Vagina (tissue), 2 donors: ENCODE measurements at regions not wholly inside any gene's neighbourhood (a gene's known extent, or its start where the extent isn't known, plus 50 kb on each side); places are given as distances from the start of the nearest gene placed in this dataset.

Source experiments
- POLR2A ChIP-seq, 2 donors: fragments of 450-650 bp; IDR thresholded peaks; one replicate each; pipeline ENCODE4 v1.6.1; 2017; ENCODE audit warnings: antibody characterized with exemption in 2 of 2, mild to moderate bottlenecking in 2 of 2, moderate library complexity in 2 of 2
- POLR2AphosphoS5 ChIP-seq, 2 donors: sonication (generic); formaldehyde crosslinking; IDR thresholded peaks; one replicate each; pipeline ENCODE4 v1.9.0; 2017; ENCODE audit warnings: antibody characterized with exemption in 2 of 2, mild to moderate bottlenecking in 2 of 2, low read depth in 1 of 2; ENCODE audit not compliant: insufficient read depth in 1 of 2
- TF ChIP-seq, protein P1 (sequence below), 3 experiments: fragments of 450-650 bp in 2 of 3; fragments of 200-600 bp in 1 of 3; sonication (generic) in 1 of 3; IDR thresholded peaks; one replicate each; pipeline ENCODE4 v1.5.1; 2017 to 2019; ENCODE audit warnings: antibody characterized with exemption in 3 of 3, mild to moderate bottlenecking in 2 of 3, moderate library complexity in 2 of 3

DNA sequence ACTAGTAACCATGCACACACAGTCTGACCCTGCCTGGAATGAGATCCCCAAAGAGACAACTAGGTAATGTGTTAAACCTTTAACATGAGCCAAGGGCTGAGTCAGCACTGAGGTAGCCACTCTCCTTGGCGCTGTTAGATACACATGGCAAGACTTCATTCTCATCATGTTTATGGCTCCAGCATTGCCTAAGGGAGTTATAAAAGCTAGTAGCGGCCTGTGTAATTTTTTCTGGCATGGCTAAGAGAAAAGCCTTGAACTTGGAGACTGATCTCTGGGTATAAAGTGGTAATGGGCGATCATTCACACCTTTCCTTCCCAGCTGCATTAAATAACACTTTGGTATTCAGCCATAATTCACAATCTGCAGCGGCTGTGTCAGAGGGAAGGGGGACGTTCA lies 779.7 kb upstream of the LRRC4C start:
- TF ChIP-seq, protein P1, sequence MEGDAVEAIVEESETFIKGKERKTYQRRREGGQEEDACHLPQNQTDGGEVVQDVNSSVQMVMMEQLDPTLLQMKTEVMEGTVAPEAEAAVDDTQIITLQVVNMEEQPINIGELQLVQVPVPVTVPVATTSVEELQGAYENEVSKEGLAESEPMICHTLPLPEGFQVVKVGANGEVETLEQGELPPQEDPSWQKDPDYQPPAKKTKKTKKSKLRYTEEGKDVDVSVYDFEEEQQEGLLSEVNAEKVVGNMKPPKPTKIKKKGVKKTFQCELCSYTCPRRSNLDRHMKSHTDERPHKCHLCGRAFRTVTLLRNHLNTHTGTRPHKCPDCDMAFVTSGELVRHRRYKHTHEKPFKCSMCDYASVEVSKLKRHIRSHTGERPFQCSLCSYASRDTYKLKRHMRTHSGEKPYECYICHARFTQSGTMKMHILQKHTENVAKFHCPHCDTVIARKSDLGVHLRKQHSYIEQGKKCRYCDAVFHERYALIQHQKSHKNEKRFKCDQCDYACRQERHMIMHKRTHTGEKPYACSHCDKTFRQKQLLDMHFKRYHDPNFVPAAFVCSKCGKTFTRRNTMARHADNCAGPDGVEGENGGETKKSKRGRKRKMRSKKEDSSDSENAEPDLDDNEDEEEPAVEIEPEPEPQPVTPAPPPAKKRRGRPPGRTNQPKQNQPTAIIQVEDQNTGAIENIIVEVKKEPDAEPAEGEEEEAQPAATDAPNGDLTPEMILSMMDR (IDR thresholded peaks at IDR 0.05) = no peak
- TF ChIP-seq POLR2AphosphoS5 (IDR thresholded peaks at IDR 0.05; ENCODE audit: insufficient read depth in 1 of 2, low read depth in 1 of 2) (no peak), POLR2A (IDR thresholded peaks at IDR 0.05) (no peak)
